Right cardiac atrium (tissue), 5 donors: ENCODE measurements at regions not wholly inside any gene's neighbourhood (a gene's known extent, or its start where the extent isn't known, plus 50 kb on each side); places are given as distances from the start of the nearest gene placed in this dataset.
"Not testable (repeated sequence)": the region's sequence is repeated elsewhere in the genome, so short reads cannot be mapped to it uniquely, and the experiment has no call there.

Experiments used
- ATAC-seq, 2 donors: fragments of 200-7000 bp; cut with Tn5 transposase; one replicate each; pipeline versions ENCODE4 v1.8.0 to v1.9.1; 2020; ENCODE audit warnings: moderate library complexity in 2 of 2, mild to moderate bottlenecking in 1 of 2
- DNase-seq, 3 donors: peaks; one replicate each; pipeline ENCODE4 v3.0.0-alpha.2; 2020
- H3K27ac ChIP-seq: one replicate; pipeline ENCODE4 v1.5.1; 2013; ENCODE audit warnings: mild to moderate bottlenecking, low read length, control low read depth, moderate library complexity
- H3K27me3 ChIP-seq: one replicate; pipeline ENCODE4 v1.6.1; 2013; ENCODE audit not compliant: control insufficient read depth, insufficient read depth
- H3K4me1 ChIP-seq: one replicate; pipeline ENCODE4 v1.6.1; 2013; ENCODE audit warnings: low read length; ENCODE audit not compliant: control insufficient read depth, insufficient read depth
- H3K4me3 ChIP-seq: one replicate; pipeline ENCODE4 v1.5.1; 2013; ENCODE audit warnings: low read length, control low read depth
- H3K9me3 ChIP-seq: one replicate; pipeline ENCODE4 v1.6.1; 2013; ENCODE audit warnings: low read length; ENCODE audit not compliant: control insufficient read depth
- WGBS: extraction: QIAGEN DNeasy Blood & Tissue Kit; methylation state at CpG from one replicate; pipeline ENCODE4 v1.1.7; 2013; 5-methylcytosine and 5-hydroxymethylcytosine counted together
- intact Hi-C, 4 donors: fragments of 100-400 bp; cut with DNase I; formaldehyde crosslinking; loops; one replicate each; pipeline versions ENCODE4 v1.11.0 to v1.14.0; 2022 to 2023
- donor health status: healthy with polysubstance abuse.
- donor health status: DM: no; HTN: yes; CAD: no.
- donor health status: DM: no; HTN: no; CAD: no.
- donor health status: DM: no; HTN: yes; CAD: no; lungs with severe emphysema.
- donor health status: DM: yes; HTN: yes; CAD: no.

GRCh38 chr3:101138817-101139216 is 145.6 kb upstream of the ABI3BP start:
- 66% methylated on average over 1 of the region's 1 CpG for WGBS
- Histone ChIP-seq H3K9me3 (no peaks in the 10 kb centered on the region), H3K27me3 (no peaks in the 10 kb centered on the region), H3K27ac (no peak overlapping the region), H3K4me1 (no peaks in the 10 kb centered on the region), H3K4me3 (no peak overlapping the region)
- ATAC-seq (no peak), DNase-seq (no peak)
- intact Hi-C loops: no loop called here

DNA sequence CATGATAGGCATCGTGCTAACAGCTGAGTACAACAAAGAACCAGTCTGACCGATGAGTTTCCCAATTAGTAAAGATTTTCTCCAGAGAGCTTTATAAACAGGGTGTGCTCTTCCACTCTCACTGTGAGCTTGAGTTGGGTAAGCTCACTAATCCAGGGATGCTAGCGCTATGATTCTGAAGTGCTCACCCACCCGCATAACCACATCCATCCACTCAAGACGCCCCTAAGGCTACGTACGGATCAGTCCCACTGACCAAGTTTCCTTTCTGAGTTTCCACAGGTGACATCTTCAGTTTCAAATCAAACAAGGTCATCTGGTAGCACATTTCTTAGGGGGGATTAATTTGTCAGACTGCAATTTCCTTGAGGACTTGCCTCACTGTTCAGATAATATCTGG is 141.1 kb upstream of the ABI3BP start:
- ATAC-seq (no peak), DNase-seq (no peak)
- Histone ChIP-seq H3K9me3 (no peaks in the 10 kb centered on the region), H3K27me3 (no peaks in the 10 kb centered on the region), H3K27ac (no peak overlapping the region), H3K4me1 (no peaks in the 10 kb centered on the region), H3K4me3 (no peak overlapping the region)
- 90% methylated on average over 7 of the region's 7 CpGs for WGBS
- intact Hi-C loops: no loop called here

DNA sequence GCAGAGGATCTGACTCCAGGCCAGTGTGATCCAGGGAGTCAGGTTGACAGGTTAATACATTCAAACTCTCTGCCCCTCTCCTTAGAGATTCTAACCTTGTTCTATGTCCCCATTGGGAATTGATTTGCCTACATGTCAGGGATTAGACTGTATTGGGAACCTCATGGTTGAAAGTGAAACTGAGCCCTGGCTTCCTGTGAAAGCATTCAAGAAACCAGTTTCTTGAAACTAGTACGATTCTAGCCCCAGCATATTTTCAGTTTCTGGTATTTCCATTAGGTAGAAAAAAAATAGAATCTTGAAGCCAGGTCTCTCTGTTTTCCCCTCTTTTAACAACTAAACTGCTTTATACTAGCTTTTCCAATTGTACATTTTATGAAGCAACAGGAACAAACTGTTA is 140.4 kb upstream of the ABI3BP start:
- Histone ChIP-seq H3K27me3 (no peaks in the 10 kb centered on the region), H3K27ac (no peak overlapping the region), H3K4me1 (no peaks in the 10 kb centered on the region), H3K9me3 (no peaks in the 10 kb centered on the region), H3K4me3 (no peak overlapping the region)
- intact Hi-C loops: no loop called here
- DNase-seq: no peak
- 45% methylated on average over 1 of the region's 1 CpG for WGBS
- no peak for ATAC-seq

- H3K27me3 ChIP-seq, H3K9me3 ChIP-seq, H3K4me3 ChIP-seq, intact Hi-C loops, ATAC-seq, H3K27ac ChIP-seq, H3K4me1 ChIP-seq, DNase-seq: not testable (repeated sequence)
- WGBS: 90% methylated on average over 7 of the region's 7 CpGs
Measured at GRCh38 chr3:101133197-101133596, 140.0 kb upstream of the ABI3BP start.

DNA sequence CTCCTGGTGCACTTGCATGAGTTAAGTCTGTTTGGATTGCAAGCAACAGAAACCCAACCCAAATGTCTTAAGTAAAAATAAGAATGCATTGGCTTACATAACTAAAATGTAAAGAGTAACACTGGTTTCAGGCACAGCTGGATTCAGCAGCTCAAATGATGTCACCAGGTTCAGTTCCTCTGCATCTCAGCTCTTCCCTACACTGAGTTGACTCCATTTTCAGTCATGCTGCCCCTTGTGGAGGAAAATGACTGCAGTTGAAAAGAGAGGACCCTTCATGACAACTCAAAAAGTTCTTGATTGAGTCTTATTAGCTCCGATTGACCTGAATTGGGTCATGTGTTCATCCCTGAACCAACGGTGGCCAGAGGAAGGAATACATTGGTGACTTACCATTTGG is 138.5 kb upstream of the ABI3BP start:
- ATAC-seq: no peak
- H3K4me1 ChIP-seq: no peaks in the 10 kb centered on the region
- H3K4me3 ChIP-seq: no peak overlapping the region
- intact Hi-C loops: no loop called here
- WGBS: 90% methylated on average over 2 of the region's 2 CpGs
- H3K27me3 ChIP-seq: no peaks in the 10 kb centered on the region
- no peak for DNase-seq
- H3K27ac ChIP-seq: no peak overlapping the region
- H3K9me3 ChIP-seq: no peaks in the 10 kb centered on the region

GRCh38 chr3:101128786-101129185 is 135.6 kb upstream of the ABI3BP start:
- intact Hi-C loops: no loop called here
- ATAC-seq: no peak

DNA sequence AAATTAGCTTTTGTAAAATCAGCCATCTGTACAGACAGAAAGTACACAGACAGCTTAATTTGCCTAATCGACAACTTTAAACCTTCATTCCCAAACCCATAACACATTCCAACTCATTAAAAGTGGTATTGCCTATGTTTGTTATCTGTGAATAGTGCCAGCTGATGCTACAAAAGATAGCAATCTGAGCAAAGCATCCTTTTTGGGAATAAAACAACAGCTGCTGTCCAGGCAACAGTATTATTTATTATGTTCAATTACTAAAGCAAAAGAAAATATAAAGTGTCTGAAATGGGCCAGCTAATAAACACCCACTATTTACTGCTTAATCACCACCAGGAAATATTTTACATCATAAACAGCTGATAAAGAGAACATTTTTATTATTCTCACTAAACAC is 134.8 kb upstream of the ABI3BP start:
- ATAC-seq (no peak), DNase-seq (no peak)
- Histone ChIP-seq H3K9me3 (no peaks in the 10 kb centered on the region), H3K27ac (no peak overlapping the region), H3K4me1 (no peaks in the 10 kb centered on the region), H3K27me3 (no peaks in the 10 kb centered on the region), H3K4me3 (no peak overlapping the region)
- intact Hi-C loops: no loop called here
- 81% methylated on average over 1 of the region's 1 CpG for WGBS

More at GRCh38 chr3:101128786-101129185, 135.6 kb upstream of the ABI3BP start:
- Histone ChIP-seq H3K27me3 (no peaks in the 10 kb centered on the region), H3K27ac (no peak overlapping the region), H3K9me3 (no peaks in the 10 kb centered on the region), H3K4me3 (no peak overlapping the region), H3K4me1 (no peaks in the 10 kb centered on the region)
- 69% methylated on average over 9 of the region's 9 CpGs for WGBS
- DNase-seq: no peak

GRCh38 chr3:101124125-101124524 is 130.9 kb upstream of the ABI3BP start:
- 85% methylated on average over 2 of the region's 2 CpGs for WGBS
- intact Hi-C loops: no loop called here
- H3K4me3 ChIP-seq: no peak overlapping the region

DNA sequence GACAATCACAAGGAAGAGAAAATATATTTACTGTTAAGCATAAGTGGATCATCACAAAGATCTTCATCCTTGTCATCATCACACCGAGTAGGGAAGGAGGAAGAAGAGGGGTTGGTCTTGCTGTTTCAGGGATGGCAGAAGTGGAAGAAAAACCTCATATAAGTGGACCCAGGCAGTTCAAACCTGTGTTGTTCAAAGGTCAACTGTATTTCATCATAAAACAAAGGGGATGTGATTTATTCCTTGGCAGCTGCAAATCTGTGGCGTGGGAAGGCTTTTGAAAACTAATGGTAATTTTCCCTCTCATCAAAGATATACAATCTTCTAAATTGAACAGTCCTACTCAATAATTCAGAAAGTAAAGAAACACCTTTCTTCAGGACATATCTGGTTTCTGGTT is 129.9 kb upstream of the ABI3BP start:
- DNase-seq: no peak
- Histone ChIP-seq H3K4me3 (no peak overlapping the region), H3K27me3 (no peaks in the 10 kb centered on the region), H3K27ac (no peak overlapping the region), H3K4me1 (no peaks in the 10 kb centered on the region), H3K9me3 (no peaks in the 10 kb centered on the region)
- intact Hi-C loops: no loop called here
- no peak for ATAC-seq
- WGBS: 75% methylated on average over 2 of the region's 2 CpGs

More at GRCh38 chr3:101124125-101124524, 130.9 kb upstream of the ABI3BP start:
- Histone ChIP-seq H3K27ac (no peak overlapping the region), H3K4me1 (no peaks in the 10 kb centered on the region), H3K27me3 (no peaks in the 10 kb centered on the region), H3K9me3 (no peaks in the 10 kb centered on the region)
- ATAC-seq (no peak), DNase-seq (no peak)

DNA sequence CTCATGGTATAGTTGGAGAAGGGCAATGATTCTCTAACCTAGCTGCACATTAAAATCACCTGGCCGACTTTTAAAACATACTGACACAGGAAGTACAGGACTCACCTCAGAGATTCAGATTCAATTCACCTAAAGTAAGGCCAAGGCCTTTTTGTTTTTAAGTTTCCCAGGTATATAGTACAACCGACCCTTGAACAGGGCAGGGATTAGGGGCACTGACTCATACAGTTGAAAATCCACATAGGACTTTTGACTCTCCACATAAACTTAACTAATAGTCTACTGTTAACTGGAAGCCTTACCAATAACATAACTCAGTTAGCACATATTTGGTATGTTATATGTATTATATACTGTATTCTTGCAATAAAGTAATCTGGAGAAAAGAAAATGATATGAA is 129.5 kb upstream of the ABI3BP start:
- intact Hi-C loops: no loop called here
- no peak for ATAC-seq
- no peaks in the 10 kb centered on the region for H3K27me3 ChIP-seq
- DNase-seq: no peak
- no peaks in the 10 kb centered on the region for H3K9me3 ChIP-seq
- 78% methylated on average over 2 of the region's 2 CpGs for WGBS
- no peak overlapping the region for H3K4me3 ChIP-seq
- no peaks in the 10 kb centered on the region for H3K4me1 ChIP-seq
- no peak overlapping the region for H3K27ac ChIP-seq

- Histone ChIP-seq H3K4me1 (no peaks in the 10 kb centered on the region), H3K4me3 (no peak overlapping the region), H3K9me3 (no peaks in the 10 kb centered on the region), H3K27me3 (no peaks in the 10 kb centered on the region), H3K27ac (no peak overlapping the region)
- WGBS: 75% methylated on average over 2 of the region's 2 CpGs
- intact Hi-C loops: no loop called here
- ATAC-seq (no peak), DNase-seq (no peak)
Measured at GRCh38 chr3:101120039-101120438, 126.8 kb upstream of the ABI3BP start.

- H3K27ac ChIP-seq: no peak overlapping the region
- DNase-seq (no peak), ATAC-seq (no peak)
- H3K4me1 ChIP-seq: no peaks in the 10 kb centered on the region
- H3K9me3 ChIP-seq: no peaks in the 10 kb centered on the region
- H3K4me3 ChIP-seq: no peak overlapping the region
- WGBS: 44% methylated on average over 3 of the region's 3 CpGs
- no peaks in the 10 kb centered on the region for H3K27me3 ChIP-seq
- intact Hi-C loops: no loop called here
Measured at GRCh38 chr3:101119535-101119934, 126.3 kb upstream of the ABI3BP start.
